Nephron progenitor cell (in vitro differentiated cells): ENCODE measurements at regions not wholly inside any gene's neighbourhood (a gene's known extent, or its start where the extent isn't known, plus 50 kb on each side); places are given as distances from the start of the nearest gene placed in this dataset.
A peak's percentile ranks its signal among the peaks of the same experiment; 100 is the strongest.
"Not testable (repeated sequence)": the region's sequence is repeated elsewhere in the genome, so short reads cannot be mapped to it uniquely, and the experiment has no call there.

Experiments
- DNase-seq: peaks from one replicate; pipeline ENCODE4 v3.0.0; 2021
- H3K27ac Mint-ChIP-seq: 2 replicates; pipeline ENCODE4 v1.8.0; 2021; ENCODE audit warnings: mild to moderate bottlenecking, moderate library complexity, mixed read lengths
- H3K27me3 Mint-ChIP-seq: 2 replicates; pipeline ENCODE4 v1.8.0; 2021; ENCODE audit warnings: mild to moderate bottlenecking, low read depth, mixed read lengths; ENCODE audit not compliant: poor library complexity
- H3K36me3 Mint-ChIP-seq: 2 replicates; pipeline ENCODE4 v1.8.0; 2021; ENCODE audit warnings: low read depth, mixed read lengths
- H3K4me1 Mint-ChIP-seq: 2 replicates; pipeline ENCODE4 v1.8.0; 2021; ENCODE audit warnings: mixed read lengths
- H3K4me3 Mint-ChIP-seq: 2 replicates; pipeline ENCODE4 v1.8.0; 2021; ENCODE audit warnings: mild to moderate bottlenecking, moderate library complexity, mixed read lengths
- H3K9me3 Mint-ChIP-seq: 2 replicates; pipeline ENCODE4 v1.8.0; 2021; ENCODE audit warnings: mild to moderate bottlenecking, moderate library complexity, mixed read lengths
- TF ChIP-seq, protein P1 (sequence below): fragments of 200-600 bp; sonication (generic); IDR thresholded peaks from 2 replicates; pipeline ENCODE4 v1.5.0; 2021; ENCODE audit warnings: antibody characterized with exemption

DNA sequence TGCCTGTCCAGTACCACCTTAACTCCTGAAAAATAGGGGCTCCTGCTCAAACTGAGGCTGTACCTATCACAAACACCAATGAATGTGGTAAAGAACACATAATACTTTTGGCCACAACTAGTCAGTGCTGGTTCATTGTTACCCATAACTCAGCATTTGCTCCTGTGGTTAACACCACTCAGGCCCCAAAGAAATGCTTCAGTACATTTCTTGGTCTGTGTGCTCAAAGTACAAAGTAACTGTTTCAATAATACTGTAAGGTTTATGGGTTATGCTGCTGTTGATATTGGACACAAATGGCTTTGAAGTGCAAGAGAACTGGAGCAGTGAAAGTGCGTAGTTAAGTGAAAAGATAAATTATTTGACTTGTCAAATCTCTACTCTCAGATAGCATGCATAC is 95.0 kb upstream of the TACR1 start:
- no peaks in the 10 kb centered on the region for H3K9me3 Mint-ChIP-seq
- no peaks in the 10 kb centered on the region for H3K27me3 Mint-ChIP-seq
- no peaks in the 10 kb centered on the region for H3K36me3 Mint-ChIP-seq
- no peak for DNase-seq
- H3K4me1 Mint-ChIP-seq, result peaks cover 9% of the 10 kb centered on the region
- no peak overlapping the region for H3K4me3 Mint-ChIP-seq
- TF ChIP-seq, protein P1, sequence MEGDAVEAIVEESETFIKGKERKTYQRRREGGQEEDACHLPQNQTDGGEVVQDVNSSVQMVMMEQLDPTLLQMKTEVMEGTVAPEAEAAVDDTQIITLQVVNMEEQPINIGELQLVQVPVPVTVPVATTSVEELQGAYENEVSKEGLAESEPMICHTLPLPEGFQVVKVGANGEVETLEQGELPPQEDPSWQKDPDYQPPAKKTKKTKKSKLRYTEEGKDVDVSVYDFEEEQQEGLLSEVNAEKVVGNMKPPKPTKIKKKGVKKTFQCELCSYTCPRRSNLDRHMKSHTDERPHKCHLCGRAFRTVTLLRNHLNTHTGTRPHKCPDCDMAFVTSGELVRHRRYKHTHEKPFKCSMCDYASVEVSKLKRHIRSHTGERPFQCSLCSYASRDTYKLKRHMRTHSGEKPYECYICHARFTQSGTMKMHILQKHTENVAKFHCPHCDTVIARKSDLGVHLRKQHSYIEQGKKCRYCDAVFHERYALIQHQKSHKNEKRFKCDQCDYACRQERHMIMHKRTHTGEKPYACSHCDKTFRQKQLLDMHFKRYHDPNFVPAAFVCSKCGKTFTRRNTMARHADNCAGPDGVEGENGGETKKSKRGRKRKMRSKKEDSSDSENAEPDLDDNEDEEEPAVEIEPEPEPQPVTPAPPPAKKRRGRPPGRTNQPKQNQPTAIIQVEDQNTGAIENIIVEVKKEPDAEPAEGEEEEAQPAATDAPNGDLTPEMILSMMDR, result no peak
- no peak overlapping the region for H3K27ac Mint-ChIP-seq

DNA sequence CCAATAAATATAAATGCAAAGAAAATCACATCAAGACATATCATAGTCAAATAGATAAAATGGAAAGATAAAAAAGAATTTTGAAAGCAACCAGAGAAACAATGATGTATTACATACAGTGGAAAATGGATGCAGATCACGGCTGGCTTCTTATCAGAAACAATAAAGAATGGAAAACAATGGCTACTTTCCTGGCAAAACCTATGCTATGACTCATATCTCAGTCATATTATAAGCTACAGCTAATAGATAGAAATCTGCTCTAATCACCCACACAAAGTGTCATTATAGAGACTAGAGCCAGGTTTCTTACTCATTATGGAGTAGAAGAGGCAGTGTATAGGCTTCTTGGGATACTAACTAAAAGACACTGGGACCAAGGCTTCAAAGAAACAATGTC is 93.5 kb upstream of the TACR1 start:
- H3K27ac Mint-ChIP-seq, result no peak overlapping the region
- no peaks in the 10 kb centered on the region for H3K27me3 Mint-ChIP-seq
- no peak overlapping the region for H3K4me3 Mint-ChIP-seq
- TF ChIP-seq, protein P1, result no peak
- no peaks in the 10 kb centered on the region for H3K9me3 Mint-ChIP-seq
- H3K36me3 Mint-ChIP-seq, result no peaks in the 10 kb centered on the region
- no peak for DNase-seq
- peaks cover 9% of the 10 kb centered on the region for H3K4me1 Mint-ChIP-seq

DNA sequence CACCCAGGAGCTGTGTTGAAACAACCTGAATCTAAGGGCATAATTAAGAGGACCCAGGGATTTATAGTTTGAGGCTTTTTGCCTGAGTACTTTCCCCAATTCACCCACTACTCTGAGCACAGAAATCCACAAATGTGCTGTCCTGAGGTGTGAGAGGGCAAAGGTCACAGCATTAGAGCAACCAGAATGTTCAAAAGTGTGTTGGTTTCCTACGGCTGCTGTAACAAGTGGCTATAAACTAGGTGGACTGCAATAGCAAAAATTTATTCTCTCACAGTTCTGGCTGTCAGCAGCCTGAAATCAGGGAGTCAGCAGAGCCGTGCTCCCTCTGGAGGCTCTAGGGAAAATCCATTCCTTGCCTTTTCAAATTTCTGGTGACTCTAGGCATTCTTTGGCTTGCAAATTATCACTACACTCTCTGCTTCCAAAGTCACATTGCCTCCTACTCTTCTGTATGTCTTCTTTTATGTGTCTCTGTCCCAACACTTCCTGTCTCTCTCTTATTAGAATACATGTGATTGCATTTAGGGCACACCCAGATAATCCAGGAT is 91.4 kb upstream of the TACR1 start:
- no peak overlapping the region for H3K27ac Mint-ChIP-seq
- H3K9me3 Mint-ChIP-seq, result no peaks in the 10 kb centered on the region
- H3K4me1 Mint-ChIP-seq, result peaks cover 9% of the 10 kb centered on the region
- H3K4me3 Mint-ChIP-seq, result no peak overlapping the region
- TF ChIP-seq, protein P1, result peak; percentile 21
- H3K36me3 Mint-ChIP-seq, result no peaks in the 10 kb centered on the region
- no peaks in the 10 kb centered on the region for H3K27me3 Mint-ChIP-seq
- DNase-seq, result peak; percentile 12

DNA sequence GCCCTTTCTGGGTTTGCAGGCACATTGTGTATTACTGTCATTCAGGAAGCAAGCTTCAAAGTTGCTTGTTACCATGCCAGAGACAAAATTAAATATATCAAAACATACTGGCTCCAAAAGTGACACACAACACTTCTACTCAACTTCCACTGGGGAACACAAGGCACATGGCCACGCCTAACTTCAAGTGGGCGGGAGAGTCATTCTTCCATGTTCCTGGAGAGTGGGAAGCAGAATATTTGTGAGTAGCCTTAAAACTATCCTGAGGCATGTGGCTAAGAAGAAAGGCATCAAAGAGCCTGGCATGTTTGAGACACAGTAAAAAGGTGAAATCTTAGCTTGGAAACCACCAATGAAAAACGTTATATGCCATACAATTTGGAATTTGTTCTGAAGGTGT is 90.5 kb upstream of the TACR1 start:
- Mint-ChIP-seq H3K4me3 (no peak overlapping the region), H3K27me3 (no peaks in the 10 kb centered on the region), H3K36me3 (no peaks in the 10 kb centered on the region), H3K27ac (no peak overlapping the region), H3K9me3 (no peaks in the 10 kb centered on the region), H3K4me1 (peaks cover 9% of the 10 kb centered on the region)
- DNase-seq, result no peak
- TF ChIP-seq, protein P1, result no peak

DNA sequence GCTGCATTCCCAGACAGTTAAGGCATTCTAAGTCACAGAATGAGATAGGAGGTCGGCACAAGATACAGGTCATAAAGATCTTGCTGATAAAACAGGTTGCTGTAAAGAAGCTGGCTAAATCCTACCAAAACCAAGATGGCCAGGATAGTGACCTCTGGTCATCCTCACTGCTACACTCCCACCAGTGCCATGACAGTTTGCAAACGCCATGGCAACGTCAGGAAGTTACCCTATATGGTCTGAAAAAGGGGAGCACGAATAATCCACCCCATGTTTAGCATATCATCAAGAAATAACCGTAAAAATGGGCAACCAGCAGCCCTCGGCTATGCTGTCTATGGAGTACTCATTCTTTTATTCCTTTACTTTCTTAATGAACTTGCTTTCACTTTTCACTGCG is 89.9 kb upstream of the TACR1 start:
- not testable (repeated sequence) for H3K9me3 Mint-ChIP-seq, H3K27ac Mint-ChIP-seq, H3K27me3 Mint-ChIP-seq, H3K36me3 Mint-ChIP-seq, DNase-seq, H3K4me3 Mint-ChIP-seq, H3K4me1 Mint-ChIP-seq

DNA sequence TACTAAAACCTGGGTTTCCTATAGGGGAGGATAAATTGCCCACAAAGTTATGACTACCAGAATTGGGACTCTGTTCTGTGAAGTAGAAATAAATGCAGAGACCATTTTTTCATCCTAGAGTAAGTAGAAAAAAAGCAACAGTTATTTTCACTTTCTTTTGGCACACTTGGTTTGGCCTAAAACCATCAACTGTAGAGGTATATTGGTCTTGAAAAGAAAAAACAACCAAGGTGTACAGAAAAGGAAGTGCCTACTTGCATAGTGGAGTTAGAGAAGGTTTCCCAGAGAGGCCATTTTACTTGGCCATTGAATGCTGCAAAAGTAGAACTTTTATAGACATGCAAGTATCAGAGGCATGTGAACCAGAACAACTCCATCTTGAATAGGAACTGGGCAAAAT is 89.4 kb upstream of the TACR1 start:
- TF ChIP-seq, protein P1, result no peak
- Mint-ChIP-seq H3K36me3 (no peaks in the 10 kb centered on the region), H3K9me3 (no peaks in the 10 kb centered on the region), H3K4me3 (no peak overlapping the region), H3K27ac (no peak overlapping the region), H3K27me3 (no peaks in the 10 kb centered on the region), H3K4me1 (peaks cover 9% of the 10 kb centered on the region)
- DNase-seq, result no peak
